Right lobe of liver (tissue), 4 donors: ENCODE measurements at regions not wholly inside any gene's neighbourhood (a gene's known extent, or its start where the extent isn't known, plus 50 kb on each side); places are given as distances from the start of the nearest gene placed in this dataset.
"Not testable (repeated sequence)": the region's sequence is repeated elsewhere in the genome, so short reads cannot be mapped to it uniquely, and the experiment has no call there.

Experiments used
- CTCF ChIP-seq, 4 donors: fragments of 200-600 bp in 3 of 4; fragments of 450-650 bp in 1 of 4; IDR thresholded peaks; one replicate each; pipeline versions ENCODE4 v1.5.1 to v1.8.0; 2016 to 2022; ENCODE audit warnings: antibody characterized with exemption in 4 of 4, mild to moderate bottlenecking in 2 of 4
- POLR2A ChIP-seq: fragments of 450-650 bp; IDR thresholded peaks from one replicate; pipeline ENCODE4 v1.6.1; 2017; ENCODE audit warnings: antibody characterized with exemption, mild to moderate bottlenecking
- donor health status: DM: no; HTN: no; CAD: no.
- donor health status: DM: no; HTN: no; CAD: no.
- donor health status: DM: no; HTN: yes; CAD: no.

- not testable (repeated sequence) for TF ChIP-seq CTCF (IDR thresholded peaks at IDR 0.05); POLR2A
Observed at GRCh38 chr1:120277428-120278258, 101.3 kb upstream of the SEC22B start.
